Kidney (tissue), 13 donors: ENCODE measurements at regions not wholly inside any gene's neighbourhood (a gene's known extent, or its start where the extent isn't known, plus 50 kb on each side); places are given as distances from the start of the nearest gene placed in this dataset.

Experiments used
- DNase-seq, 5 donors: peaks; one replicate each; pipeline ENCODE4 v3.0.0-alpha.2; 2013 to 2020
- FAIRE-seq: peaks from 2 replicates; lab custom pipeline; 2012; peaks lifted over from hg19 to GRCh38; lab: Jason Lieb, UNC
- H3K27ac ChIP-seq, 2 donors: one replicate each; pipeline ENCODE4 v1.7.0; 2013; ENCODE audit warnings: low read depth in 2 of 2, low read length in 2 of 2, inconsistent platforms in 1 of 2
- H3K27me3 ChIP-seq: one replicate; pipeline ENCODE4 v1.7.1; 2013; ENCODE audit warnings: low read length, inconsistent platforms; ENCODE audit not compliant: control insufficient read depth, insufficient read depth
- H3K36me3 ChIP-seq, 3 donors: one replicate each; pipeline versions ENCODE4 v1.7.0 to v1.7.1; 2013; ENCODE audit warnings: low read length in 3 of 3, control low read depth in 1 of 3, inconsistent platforms in 1 of 3; ENCODE audit not compliant: insufficient read depth in 3 of 3, control insufficient read depth in 2 of 3
- H3K4me1 ChIP-seq, 3 donors: one replicate each; pipeline versions ENCODE4 v1.7.0 to v1.7.1; 2013; ENCODE audit warnings: low read length in 3 of 3, inconsistent platforms in 1 of 3, low read depth in 1 of 3; ENCODE audit not compliant: control insufficient read depth in 2 of 3, insufficient read depth in 2 of 3
- H3K4me3 ChIP-seq, 3 donors: one replicate each; pipeline versions ENCODE4 v1.7.0 to v1.8.1; 2013; ENCODE audit warnings: low read length in 3 of 3, control low read depth in 1 of 3, inconsistent platforms in 1 of 3
- H3K9ac ChIP-seq, 3 donors: one replicate each; pipeline versions ENCODE4 v1.7.0 to v1.7.1; 2013; ENCODE audit warnings: low read length in 3 of 3, control low read depth in 1 of 3, inconsistent platforms in 1 of 3
- H3K9me3 ChIP-seq, 3 donors: one replicate each; pipeline versions ENCODE4 v1.7.0 to v1.7.1; 2013; ENCODE audit warnings: low read length in 3 of 3, control low read depth in 1 of 3, inconsistent platforms in 1 of 3; ENCODE audit not compliant: control insufficient read depth in 2 of 3, insufficient read depth in 1 of 3
- intact Hi-C: fragments of 100-400 bp; cut with DNase I; formaldehyde crosslinking; loops from one replicate; pipeline ENCODE4 v1.11.1; 2022
- TF ChIP-seq, protein P1 (sequence below): IDR thresholded peaks from 3 replicates; pipeline ENCODE4 v1.5.1; 2012; ENCODE audit warnings: mild to moderate bottlenecking, moderate library complexity, borderline replicate concordance; ENCODE audit not compliant: insufficient read depth; ENCODE audit errors: extremely low read depth
- donor health status: control.
- donor health status: control.
- donor health status: control.
- donor health status: control.
- donor health status: control.
- donor health status: DM: yes; HTN: yes; CAD: no.
- donor health status: Normal renal cell carcinoma (clear cell type).

DNA sequence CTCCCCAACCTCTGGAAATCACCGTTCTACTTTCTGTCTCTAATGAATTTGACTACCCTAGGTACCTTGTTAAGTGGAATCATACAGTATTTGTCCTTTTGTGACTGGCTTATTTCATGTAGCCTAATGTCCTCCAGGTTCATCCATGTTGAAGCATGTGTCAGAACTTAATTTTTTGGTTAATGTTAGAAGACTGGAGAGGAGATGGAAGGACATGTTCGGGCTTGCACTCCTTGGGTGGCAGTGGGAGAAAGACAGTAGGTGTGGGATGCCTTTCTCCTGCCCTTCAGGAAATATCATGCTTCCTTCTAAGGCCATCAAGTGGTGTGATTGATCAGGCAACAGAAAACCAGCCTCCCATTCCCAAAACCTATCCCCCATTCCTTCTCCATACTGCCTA lies 61.1 kb upstream of the RNF144B start:
- H3K27me3 ChIP-seq: no peaks in the 10 kb centered on the region
- TF ChIP-seq, protein P1, sequence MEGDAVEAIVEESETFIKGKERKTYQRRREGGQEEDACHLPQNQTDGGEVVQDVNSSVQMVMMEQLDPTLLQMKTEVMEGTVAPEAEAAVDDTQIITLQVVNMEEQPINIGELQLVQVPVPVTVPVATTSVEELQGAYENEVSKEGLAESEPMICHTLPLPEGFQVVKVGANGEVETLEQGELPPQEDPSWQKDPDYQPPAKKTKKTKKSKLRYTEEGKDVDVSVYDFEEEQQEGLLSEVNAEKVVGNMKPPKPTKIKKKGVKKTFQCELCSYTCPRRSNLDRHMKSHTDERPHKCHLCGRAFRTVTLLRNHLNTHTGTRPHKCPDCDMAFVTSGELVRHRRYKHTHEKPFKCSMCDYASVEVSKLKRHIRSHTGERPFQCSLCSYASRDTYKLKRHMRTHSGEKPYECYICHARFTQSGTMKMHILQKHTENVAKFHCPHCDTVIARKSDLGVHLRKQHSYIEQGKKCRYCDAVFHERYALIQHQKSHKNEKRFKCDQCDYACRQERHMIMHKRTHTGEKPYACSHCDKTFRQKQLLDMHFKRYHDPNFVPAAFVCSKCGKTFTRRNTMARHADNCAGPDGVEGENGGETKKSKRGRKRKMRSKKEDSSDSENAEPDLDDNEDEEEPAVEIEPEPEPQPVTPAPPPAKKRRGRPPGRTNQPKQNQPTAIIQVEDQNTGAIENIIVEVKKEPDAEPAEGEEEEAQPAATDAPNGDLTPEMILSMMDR: no peak
- H3K27ac ChIP-seq: no peak overlapping the region
- DNase-seq: no peak
- FAIRE-seq: no peak
- no peak overlapping the region for H3K9ac ChIP-seq
- H3K9me3 ChIP-seq: no peaks in the 10 kb centered on the region
- H3K36me3 ChIP-seq: no peaks in the 10 kb centered on the region
- H3K4me1 ChIP-seq: peaks cover 0 to 10% (median 9%) of the 10 kb centered on the region in 3 donors
- no peak overlapping the region for H3K4me3 ChIP-seq
- intact Hi-C loops: no loop called here

DNA sequence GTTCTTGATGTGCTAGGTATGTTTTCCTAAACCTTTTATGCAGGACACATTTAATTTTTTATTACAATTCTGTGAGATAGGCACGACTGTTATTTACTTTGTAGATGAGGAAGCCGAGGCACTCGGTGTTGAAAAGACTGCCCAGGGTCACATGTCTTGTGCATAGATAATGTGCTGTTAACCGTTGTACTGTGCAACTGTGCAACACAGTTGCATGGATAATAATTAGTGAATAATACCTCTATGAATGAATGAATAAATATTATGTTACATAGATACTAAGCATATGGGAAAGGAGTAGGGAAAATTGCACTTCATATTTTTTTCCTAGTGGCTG lies 60.3 kb upstream of the DEK start:
- TF ChIP-seq, protein P1: no peak
- intact Hi-C loops: loop anchor here (5.0 kb wide), 1 partner anchor 183 kb away; no protein-coding TSS in a partner anchor

DNA sequence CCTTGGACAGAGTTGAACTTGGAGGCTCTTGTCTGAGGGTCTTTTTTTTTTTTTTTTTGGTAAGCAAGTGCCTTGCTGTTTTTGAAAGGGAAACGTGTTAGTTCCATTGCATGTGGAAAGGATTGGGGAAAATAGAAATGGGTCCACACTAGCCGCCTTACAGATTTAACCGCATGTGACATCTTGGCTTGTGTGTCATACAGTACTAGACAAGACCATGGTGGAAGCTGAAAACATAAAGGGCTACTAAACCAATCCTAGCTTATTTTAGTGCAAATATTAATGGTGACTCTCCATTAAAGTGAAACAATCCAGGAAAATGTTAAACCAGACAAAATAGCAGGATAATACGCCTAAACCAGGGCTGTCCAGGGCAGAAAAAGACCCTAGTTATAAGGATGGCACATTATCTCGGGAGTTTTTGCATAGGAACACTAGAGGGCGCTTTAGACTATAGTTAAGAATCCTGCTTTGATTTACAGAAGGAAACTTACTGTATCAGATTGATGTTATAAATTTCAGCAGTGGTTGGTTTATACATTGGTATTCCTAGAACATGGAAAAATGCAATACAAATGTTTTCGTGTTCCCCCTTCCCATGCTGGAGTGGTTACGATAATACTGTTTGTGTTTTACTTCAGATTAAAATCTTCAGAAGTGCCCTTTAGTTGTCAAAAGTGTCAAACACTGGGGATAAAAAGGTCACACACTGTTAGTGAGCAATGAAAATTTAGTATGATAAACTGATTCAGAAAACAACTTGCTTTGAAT lies 59.8 kb upstream of the DEK start:
- H3K27me3 ChIP-seq: no peaks in the 10 kb centered on the region
- TF ChIP-seq, protein P1: peak; percentile 77
- no peaks in the 10 kb centered on the region for H3K36me3 ChIP-seq
- H3K9me3 ChIP-seq: no peaks in the 10 kb centered on the region
- intact Hi-C loops: loop anchor here (5.0 kb wide), 1 partner anchor 183 kb away; no protein-coding TSS in a partner anchor
- H3K9ac ChIP-seq: no peak overlapping the region
- no peak overlapping the region for H3K27ac ChIP-seq
- H3K4me1 ChIP-seq: peaks cover 0 to 10% (median 9%) of the 10 kb centered on the region in 3 donors
- FAIRE-seq (peak; percentile 19), DNase-seq (peak in 2 of 5 donors; percentile 66 to 73)
- no peak overlapping the region for H3K4me3 ChIP-seq

More for the DNA sequence above, 60.3 kb upstream of the DEK start:
- no peak overlapping the region for H3K4me3 ChIP-seq
- DNase-seq: no peak
- FAIRE-seq: no peak
- no peak overlapping the region for H3K27ac ChIP-seq
- H3K36me3 ChIP-seq: no peaks in the 10 kb centered on the region
- no peak overlapping the region for H3K9ac ChIP-seq
- H3K9me3 ChIP-seq: no peaks in the 10 kb centered on the region
- peaks cover 0 to 10% (median 9%) of the 10 kb centered on the region in 3 donors for H3K4me1 ChIP-seq
- no peaks in the 10 kb centered on the region for H3K27me3 ChIP-seq
